NCI-H69 (cell line): ENCODE measurements at regions not wholly inside any gene's neighbourhood (a gene's known extent, or its start where the extent isn't known, plus 50 kb on each side); places are given as distances from the start of the nearest gene placed in this dataset.
"Not testable (repeated sequence)": the region's sequence is repeated elsewhere in the genome, so short reads cannot be mapped to it uniquely, and the experiment has no call there.

Experiments
- DNase-seq: peaks from one replicate; lab custom pipeline; 2025; lab: John Stamatoyannopoulos, UW

GRCh38 chr6:105714846-105715245 is 312.0 kb upstream of the PREP start:
- DNase-seq: no peak

DNA sequence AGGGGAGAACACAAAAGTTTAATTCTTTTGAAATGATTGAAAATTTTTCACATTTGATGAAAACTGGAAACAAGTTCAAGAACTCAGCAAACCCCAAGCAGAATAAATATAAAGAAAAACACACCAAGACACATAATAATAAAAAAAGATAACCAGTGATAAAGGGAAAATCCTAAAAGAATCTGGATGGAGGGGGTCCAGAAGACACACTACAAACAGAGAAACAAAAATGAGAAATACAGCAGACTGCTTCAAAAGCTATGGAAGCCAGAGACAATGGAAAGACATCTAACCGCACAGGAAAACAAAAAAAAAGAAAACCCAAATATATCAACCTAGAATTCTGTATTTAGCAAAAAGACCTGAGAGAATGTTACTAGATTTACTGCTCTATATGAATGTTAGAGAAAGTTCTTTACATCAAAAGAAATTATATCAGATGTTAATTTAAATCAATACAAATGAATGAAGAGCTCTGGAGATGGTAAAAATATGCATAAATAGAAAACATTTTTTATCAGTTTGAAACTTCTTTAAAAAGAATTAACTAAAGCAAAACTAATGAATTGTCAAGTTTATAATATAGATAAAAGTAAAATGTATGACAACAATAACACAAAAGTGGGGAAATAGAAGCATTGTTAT is 310.7 kb upstream of the PREP start:
- peak; percentile 7 for DNase-seq

DNA sequence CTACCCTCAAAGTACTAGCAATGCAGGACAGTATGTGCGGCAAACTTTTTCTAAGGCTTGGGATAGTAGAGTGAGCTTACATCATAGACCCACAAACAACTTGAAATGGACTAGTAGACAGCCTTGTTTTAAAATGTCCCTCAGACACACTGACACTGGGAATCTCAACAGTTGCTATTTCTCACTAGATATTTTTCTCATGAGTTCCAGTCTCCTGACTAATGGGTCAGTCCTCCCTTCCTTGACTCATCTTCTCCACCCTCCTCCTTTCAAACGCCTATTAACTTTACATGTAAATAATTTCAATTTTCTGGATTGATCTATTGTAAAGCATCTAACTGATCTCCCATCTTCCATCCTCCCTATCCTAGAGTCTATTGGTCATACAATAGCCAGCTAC is 308.3 kb upstream of the PREP start:
- no peak for DNase-seq

DNA sequence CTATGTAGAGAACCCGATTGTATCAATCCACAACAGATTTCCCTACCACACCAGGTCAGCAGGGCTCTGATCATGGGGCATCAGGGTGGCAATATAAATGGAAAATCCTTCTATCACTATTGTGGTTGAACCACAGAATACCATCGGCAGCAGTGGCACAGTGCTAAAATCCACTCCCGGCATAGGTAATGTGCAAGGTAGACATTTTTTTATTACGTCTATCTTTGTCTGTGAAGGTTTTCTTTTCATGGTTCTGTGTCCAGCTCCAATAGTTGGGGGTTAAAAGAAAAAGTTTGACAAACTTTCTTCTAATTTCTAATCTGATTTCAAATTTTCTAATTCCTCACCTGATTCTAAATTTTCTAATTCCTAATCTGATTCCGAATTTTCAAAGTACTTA is 302.7 kb upstream of the PREP start:
- DNase-seq: no peak

GRCh38 chr6:105695461-105695860 is 292.6 kb upstream of the PREP start:
- DNase-seq: no peak

GRCh38 chr6:105692613-105693215 is 289.8 kb upstream of the PREP start:
- peak; percentile 96 for DNase-seq

GRCh38 chr6:105691971-105692370 is 289.1 kb upstream of the PREP start:
- DNase-seq: peak; percentile 43

GRCh38 chr6:105691081-105691480 is 288.2 kb upstream of the PREP start:
- DNase-seq: no peak

DNA sequence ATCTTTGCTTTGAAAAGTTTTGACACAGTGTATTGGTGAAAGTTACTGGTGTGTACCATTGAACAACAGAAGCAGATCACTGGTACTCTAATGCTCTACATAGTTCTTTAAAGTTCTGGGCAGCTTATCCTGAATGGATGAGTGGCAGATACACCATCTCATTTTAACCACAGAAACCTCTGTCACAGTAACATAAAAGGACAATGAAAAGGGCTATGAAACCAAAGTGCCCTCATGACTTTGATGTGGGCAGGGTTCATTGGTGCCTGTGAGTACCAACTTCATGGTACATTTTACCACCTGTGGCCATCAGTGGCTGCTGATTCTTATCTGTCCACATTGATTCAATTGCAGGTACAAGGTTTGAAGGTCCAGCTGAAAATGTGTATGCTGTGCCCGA is 285.7 kb upstream of the PREP start:
- no peak for DNase-seq

- DNase-seq: not testable (repeated sequence)
Observed at GRCh38 chr6:105686793-105687192, 283.9 kb upstream of the PREP start.

DNA sequence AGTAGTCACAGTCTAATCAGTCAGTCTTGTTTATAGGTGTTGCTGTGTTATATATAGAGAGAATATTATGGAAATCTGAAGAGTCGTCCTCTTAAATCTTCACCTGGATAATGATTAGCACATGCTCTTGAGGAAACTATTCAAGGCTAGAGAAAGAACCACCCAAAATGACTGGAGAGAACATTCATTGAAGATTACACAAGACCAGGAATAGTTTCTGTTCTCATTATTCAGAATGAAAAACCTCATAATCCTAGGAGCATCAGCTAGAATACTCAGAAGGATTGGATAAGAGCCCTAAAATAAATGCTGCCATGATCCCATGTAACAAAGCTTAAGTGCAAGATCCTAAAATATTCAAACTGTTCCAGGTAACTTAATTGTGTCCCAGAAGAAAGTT is 278.2 kb upstream of the PREP start:
- no peak for DNase-seq

- no peak for DNase-seq
Observed at GRCh38 chr6:105680131-105680530, 277.2 kb upstream of the PREP start.

- DNase-seq: no peak
Observed at GRCh38 chr6:105678516-105678915, 275.6 kb upstream of the PREP start.

DNA sequence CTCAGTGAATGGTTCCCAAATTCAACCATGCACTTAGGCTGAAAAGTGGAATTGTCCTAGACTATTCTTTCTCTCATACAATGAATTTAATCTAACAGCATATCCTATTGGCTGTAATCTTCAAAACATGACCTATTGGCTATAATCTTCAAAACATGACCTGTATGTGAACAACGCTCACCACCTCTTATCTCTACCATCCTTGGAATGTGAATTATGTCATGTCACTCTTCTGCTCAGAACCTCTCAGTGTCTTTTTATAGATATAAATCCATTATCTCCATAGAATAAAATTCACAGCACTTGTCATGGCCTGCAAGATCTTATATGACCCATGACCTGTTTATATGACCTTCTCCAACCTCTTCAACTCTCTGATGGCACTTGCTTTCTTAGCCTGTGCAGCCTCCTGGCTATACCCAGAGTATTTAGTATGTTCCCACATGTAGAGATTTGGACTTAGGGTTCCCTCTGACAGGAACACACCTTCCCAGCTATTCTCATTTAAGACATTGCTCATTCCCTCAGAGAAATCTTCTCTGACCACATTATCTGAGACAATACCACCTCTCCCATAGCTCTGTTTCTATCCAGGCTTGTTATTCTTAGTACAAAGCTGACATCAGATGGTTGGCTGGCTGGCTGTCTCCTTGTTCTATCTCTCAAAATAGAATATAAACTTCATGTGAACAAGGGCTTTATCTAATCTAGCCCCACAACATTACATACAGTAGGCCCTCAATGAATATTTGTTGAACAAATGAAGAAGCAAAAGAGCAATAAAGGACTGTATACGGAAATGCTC is 275.0 kb upstream of the PREP start:
- no peak for DNase-seq

DNA sequence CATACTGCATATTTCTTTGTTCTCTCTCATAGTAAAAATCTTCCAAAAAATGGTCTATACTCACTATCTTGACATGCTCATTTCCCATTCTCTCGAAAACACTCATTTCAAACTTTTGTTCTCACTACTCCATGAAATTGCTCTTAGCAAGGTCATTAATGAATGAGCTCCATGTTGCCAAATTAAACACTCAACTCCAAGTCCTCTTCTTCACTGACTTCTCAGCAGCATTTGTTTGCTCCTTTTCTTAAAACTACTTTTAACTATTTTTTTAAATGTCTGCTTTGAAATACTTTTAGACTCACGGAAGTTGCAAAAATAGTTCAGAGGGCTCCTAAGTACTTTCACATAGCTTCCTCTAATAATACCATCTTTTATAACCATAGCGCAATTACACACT is 274.0 kb upstream of the PREP start:
- DNase-seq: no peak

DNA sequence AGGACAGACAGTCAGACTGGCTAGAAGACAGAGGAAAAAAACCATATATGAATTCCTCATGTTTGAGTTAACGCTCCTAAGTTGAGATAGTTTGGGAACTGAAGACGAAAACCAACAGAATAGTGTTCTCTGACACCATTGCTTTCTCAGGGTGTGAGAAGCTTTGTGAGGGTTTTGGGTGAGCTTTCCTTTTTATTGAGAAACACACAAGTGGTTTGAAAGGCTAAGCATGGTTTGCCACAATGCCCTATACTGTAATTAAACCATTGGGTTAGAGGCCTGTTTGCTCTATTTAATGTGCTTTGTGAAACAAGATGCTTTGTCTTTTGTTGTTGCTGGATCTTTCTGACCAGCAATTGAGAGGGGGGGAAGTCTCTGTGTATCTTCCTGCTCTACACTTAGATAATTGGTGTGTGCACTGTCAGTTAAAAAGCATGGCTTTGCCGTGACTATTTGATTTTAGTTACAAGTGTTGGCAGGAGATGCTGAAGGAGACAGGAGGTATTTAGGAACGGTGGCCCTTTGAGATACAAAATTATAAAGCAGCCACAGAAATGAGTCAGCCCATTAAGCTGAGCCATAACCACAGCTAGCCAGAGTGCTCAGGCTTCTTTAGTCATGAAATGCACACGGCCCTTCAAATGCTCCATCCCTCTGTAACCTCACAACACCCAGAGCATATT is 273.0 kb upstream of the PREP start:
- peak; percentile 96 for DNase-seq

GRCh38 chr6:105672856-105673538 is 270.1 kb upstream of the PREP start:
- not testable (repeated sequence) for DNase-seq

- peak; percentile 40 for DNase-seq
Observed at GRCh38 chr6:105669232-105669631, 266.4 kb upstream of the PREP start.

DNA sequence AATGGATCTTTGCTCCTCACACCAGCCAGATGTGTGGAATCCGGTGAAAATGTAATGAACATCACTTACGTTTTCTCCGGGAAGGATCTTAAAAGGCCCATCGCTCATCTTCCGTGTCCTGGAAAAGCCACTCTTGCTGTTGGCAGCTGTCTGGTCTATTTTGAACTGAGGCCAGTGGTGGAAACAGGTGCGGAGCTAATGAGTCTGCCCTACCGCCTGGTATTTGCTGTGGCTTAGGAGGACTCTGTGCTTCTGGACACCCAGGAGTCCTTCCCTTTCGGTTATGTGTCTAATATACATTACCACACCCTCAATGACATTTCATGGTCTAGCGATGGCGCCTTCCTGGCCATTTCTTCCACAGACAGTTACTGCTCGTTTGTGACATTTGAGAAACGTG is 264.2 kb upstream of the PREP start:
- no peak for DNase-seq

DNA sequence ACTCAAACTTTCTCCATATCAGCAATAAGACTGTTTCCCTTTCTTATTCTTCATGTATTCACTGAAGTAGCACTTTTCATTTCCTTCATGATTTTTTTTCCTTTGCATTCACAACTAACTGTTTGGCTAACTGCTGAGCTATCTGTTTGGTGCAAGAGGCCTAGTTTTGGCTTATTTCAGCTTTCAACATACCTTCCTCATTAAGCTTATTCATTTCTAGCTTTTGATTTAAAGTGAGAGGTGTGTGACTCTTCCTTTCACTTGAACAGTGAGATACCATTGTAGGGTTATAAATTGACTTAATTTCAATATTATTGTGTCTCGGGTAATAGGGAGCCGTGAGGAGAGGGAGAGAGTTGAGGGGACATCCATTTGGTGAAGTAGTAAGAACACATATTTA is 262.0 kb upstream of the PREP start:
- no peak for DNase-seq

DNA sequence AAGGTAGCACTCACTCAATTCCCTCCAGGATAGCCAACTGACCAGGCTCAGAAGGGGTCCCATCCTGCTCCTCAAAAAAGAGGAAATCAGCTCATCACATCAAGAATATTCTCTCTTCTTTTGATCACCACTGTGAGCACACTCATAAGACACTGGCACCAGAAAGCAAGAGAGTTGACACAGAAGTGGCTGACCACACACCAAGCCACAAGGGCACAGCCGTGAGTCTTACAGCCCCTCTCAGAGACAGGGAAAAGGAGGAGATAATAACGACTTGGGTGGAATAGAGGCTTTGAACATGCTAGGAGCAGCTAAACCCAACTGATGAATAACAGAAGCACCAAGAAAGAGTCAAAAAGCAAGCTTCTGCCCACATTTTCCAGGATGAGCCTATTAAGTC is 249.1 kb upstream of the PREP start:
- DNase-seq: no peak

DNA sequence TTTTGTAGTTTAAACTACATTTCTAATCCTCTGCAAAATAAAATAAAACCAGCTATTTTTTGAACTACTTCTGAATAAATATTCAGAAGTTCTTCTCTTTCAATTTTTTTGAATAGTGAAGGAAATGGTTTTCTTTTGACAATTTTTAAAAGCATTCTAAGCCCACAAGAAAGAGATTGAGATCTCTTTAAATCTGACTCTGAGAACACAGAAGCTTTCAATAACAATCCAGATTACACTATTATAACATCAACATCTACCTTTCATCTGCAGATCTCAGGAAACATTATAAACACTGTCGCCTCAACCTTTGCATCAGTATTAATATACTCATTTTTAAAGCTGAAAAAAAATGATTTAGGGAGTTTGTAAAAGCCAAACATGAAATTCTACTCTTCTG is 247.5 kb upstream of the PREP start:
- DNase-seq: no peak
